CD14-positive monocyte (primary cell): ENCODE measurements at regions not wholly inside any gene's neighbourhood (a gene's known extent, or its start where the extent isn't known, plus 50 kb on each side); places are given as distances from the start of the nearest gene placed in this dataset.

Experiments used
- DNase-seq, 3 donors: peaks; one replicate each; pipeline ENCODE4 v3.0.0-alpha.2; 2011 to 2022
- H2AFZ ChIP-seq: 2 replicates; pipeline ENCODE4 v1.6.0; 2012; ENCODE audit warnings: mild to moderate bottlenecking, low read depth, low read length, inconsistent platforms; ENCODE audit not compliant: insufficient read depth, poor library complexity, severe bottlenecking
- H3K27ac ChIP-seq, 2 donors: 1 replicate in 1 of 2; 2 replicates in 1 of 2; pipeline ENCODE4 v1.5.1; 2012 to 2013; ENCODE audit warnings: low read length in 2 of 2, control low read depth in 1 of 2, inconsistent platforms in 1 of 2, low read depth in 1 of 2, mild to moderate bottlenecking in 1 of 2
- H3K27me3 ChIP-seq, 2 donors: one replicate each; pipeline versions ENCODE4 v1.6.0 to v1.6.1; 2011 to 2013; ENCODE audit warnings: low read length in 2 of 2; ENCODE audit not compliant: control insufficient read depth in 2 of 2, insufficient read depth in 2 of 2
- H3K36me3 ChIP-seq, 2 donors: replicated peaks in 1 of 2; 1 replicate in 1 of 2; 2 replicates in 1 of 2; pipeline versions ENCODE4 v1.5.1 to v1.6.1; 2012 to 2013; ENCODE audit warnings: low read length in 2 of 2, control low read depth in 1 of 2, inconsistent platforms in 1 of 2, mild to moderate bottlenecking in 1 of 2; ENCODE audit not compliant: insufficient read depth in 2 of 2, control insufficient read depth in 1 of 2
- H3K4me1 ChIP-seq, 2 donors: 1 replicate in 1 of 2; 2 replicates in 1 of 2; pipeline versions ENCODE4 v1.5.1 to v1.6.1; 2012 to 2013; ENCODE audit warnings: low read length in 2 of 2, control low read depth in 1 of 2, inconsistent platforms in 1 of 2, mild to moderate bottlenecking in 1 of 2, moderate library complexity in 1 of 2; ENCODE audit not compliant: insufficient read depth in 2 of 2, control insufficient read depth in 1 of 2
- H3K4me2 ChIP-seq: replicated peaks from 2 replicates; pipeline ENCODE3; 2012; ENCODE audit warnings: low read length, moderate library complexity, mild to moderate bottlenecking; ENCODE audit not compliant: poor library complexity, severe bottlenecking; ENCODE audit errors: extremely low read depth
- H3K4me3 ChIP-seq, 3 experiments: fragments of 200-600 bp in 1 of 3; sonication (generic) in 1 of 3; replicated peaks in 1 of 3; 1 replicate in 2 of 3; 2 replicates in 1 of 3; pipeline ENCODE4 v1.5.1; 2011 to 2013; ENCODE audit warnings: low read length in 3 of 3, mild to moderate bottlenecking in 3 of 3, control low read depth in 2 of 3, low read depth in 2 of 3, inconsistent platforms in 1 of 3, moderate library complexity in 1 of 3
- H3K79me2 ChIP-seq: 2 replicates; pipeline ENCODE4 v1.6.0; 2012; ENCODE audit warnings: mild to moderate bottlenecking, control low read depth, inconsistent platforms, low read length, moderate library complexity; ENCODE audit not compliant: insufficient read depth
- H3K9ac ChIP-seq: 2 replicates; pipeline ENCODE4 v1.6.0; 2017; ENCODE audit warnings: low read length, mild to moderate bottlenecking; ENCODE audit not compliant: insufficient read depth, poor library complexity, severe bottlenecking
- H3K9me3 ChIP-seq, 2 donors: replicated peaks in 1 of 2; 1 replicate in 1 of 2; 2 replicates in 1 of 2; pipeline versions ENCODE4 v1.5.1 to v1.6.1; 2012 to 2013; ENCODE audit warnings: low read length in 2 of 2, control low read depth in 1 of 2; ENCODE audit not compliant: control insufficient read depth in 1 of 2, insufficient read depth in 1 of 2
- H4K20me1 ChIP-seq: 2 replicates; pipeline ENCODE4 v1.6.0; 2012; ENCODE audit warnings: mild to moderate bottlenecking, low read length, control low read depth, moderate library complexity; ENCODE audit not compliant: insufficient read depth
- H3K27ac Mint-ChIP-seq, 7 donors: one replicate each; pipeline ENCODE4 v1.8.0; 2020; ENCODE audit warnings: mild to moderate bottlenecking in 7 of 7, mixed read lengths in 7 of 7, moderate library complexity in 6 of 7, inconsistent platforms in 2 of 7
- H3K27me3 Mint-ChIP-seq, 3 donors: one replicate each; pipeline ENCODE4 v1.8.0; 2021 to 2022; ENCODE audit warnings: low read depth in 3 of 3, mild to moderate bottlenecking in 3 of 3, mixed read lengths in 3 of 3, moderate library complexity in 3 of 3, inconsistent platforms in 1 of 3
- H3K36me3 Mint-ChIP-seq, 2 donors: one replicate each; pipeline ENCODE4 v1.8.0; 2020; ENCODE audit warnings: mixed read lengths in 2 of 2, inconsistent platforms in 1 of 2, mild to moderate bottlenecking in 1 of 2
- H3K4me1 Mint-ChIP-seq: one replicate; pipeline ENCODE4 v1.8.0; 2020; ENCODE audit warnings: mild to moderate bottlenecking, mixed read lengths
- H3K4me3 Mint-ChIP-seq, 2 donors: one replicate each; pipeline ENCODE4 v1.8.0; 2020; ENCODE audit warnings: mild to moderate bottlenecking in 2 of 2, mixed read lengths in 2 of 2, moderate library complexity in 1 of 2
- H3K9me3 Mint-ChIP-seq, 7 donors: one replicate each; pipeline ENCODE4 v1.8.0; 2020 to 2022; ENCODE audit warnings: mixed read lengths in 7 of 7, mild to moderate bottlenecking in 6 of 7, moderate library complexity in 6 of 7, inconsistent platforms in 2 of 7
- WGBS: methylation state at CpG from one replicate; pipeline ENCODE4 v1.1.5; 2013; ENCODE audit warnings: missing lambda C conversion rate; ENCODE audit not compliant: insufficient coverage; 5-methylcytosine and 5-hydroxymethylcytosine counted together
- intact Hi-C, 2 donors: fragments of 100-400 bp; cut with micrococcal nuclease; formaldehyde crosslinking; loops; one replicate each; pipeline versions ENCODE4 v1.15.0 to v1.15.1; 2023
- TF ChIP-seq, protein P1 (sequence below): fragments of 200-600 bp; IDR thresholded peaks from one replicate; pipeline ENCODE4 v1.8.0; 2022; ENCODE audit warnings: antibody characterized with exemption, mild to moderate bottlenecking

DNA sequence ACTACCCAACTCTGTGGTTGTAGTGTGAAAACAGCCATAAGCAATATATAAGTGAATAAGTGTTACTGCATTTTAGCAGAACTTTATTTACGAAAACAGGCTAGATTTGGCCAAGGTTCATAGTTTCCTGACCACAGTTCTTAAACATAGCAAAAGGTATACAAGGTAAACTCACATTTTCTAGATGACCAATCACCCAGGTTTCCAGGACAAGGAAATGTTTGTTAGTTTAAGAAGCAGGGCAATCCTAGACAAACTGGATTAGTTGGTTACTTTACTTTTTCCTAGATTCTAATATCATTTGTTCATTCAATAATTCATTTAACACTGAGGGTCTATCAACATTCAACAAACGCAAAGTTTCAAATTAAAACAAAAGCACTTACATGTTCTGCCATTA is 201.7 kb downstream of the SPRY2 start:
- Histone ChIP-seq H3K9me3 (no peaks in the 10 kb centered on the region), H3K27ac (no peak overlapping the region), H3K9ac (no peak overlapping the region), H3K4me3 (no peak overlapping the region), H2AFZ (no peak overlapping the region), H3K4me1 (no peaks in the 10 kb centered on the region), H3K79me2 (no peaks in the 10 kb centered on the region), H3K4me2 (no peak overlapping the region), H3K27me3 (no peaks in the 10 kb centered on the region), H3K36me3 (no peaks in the 10 kb centered on the region), H4K20me1 (no peaks in the 10 kb centered on the region)
- Mint-ChIP-seq H3K4me3 (no peak overlapping the region), H3K36me3 (no peaks in the 10 kb centered on the region), H3K27me3 (peaks cover 0 to 4% (median 4%) of the 10 kb centered on the region in 3 donors), H3K27ac (no peak overlapping the region), H3K9me3 (peaks cover 0 to 6% (median under 1%) of the 10 kb centered on the region in 7 donors), H3K4me1 (no peaks in the 10 kb centered on the region)
- TF ChIP-seq, protein P1, sequence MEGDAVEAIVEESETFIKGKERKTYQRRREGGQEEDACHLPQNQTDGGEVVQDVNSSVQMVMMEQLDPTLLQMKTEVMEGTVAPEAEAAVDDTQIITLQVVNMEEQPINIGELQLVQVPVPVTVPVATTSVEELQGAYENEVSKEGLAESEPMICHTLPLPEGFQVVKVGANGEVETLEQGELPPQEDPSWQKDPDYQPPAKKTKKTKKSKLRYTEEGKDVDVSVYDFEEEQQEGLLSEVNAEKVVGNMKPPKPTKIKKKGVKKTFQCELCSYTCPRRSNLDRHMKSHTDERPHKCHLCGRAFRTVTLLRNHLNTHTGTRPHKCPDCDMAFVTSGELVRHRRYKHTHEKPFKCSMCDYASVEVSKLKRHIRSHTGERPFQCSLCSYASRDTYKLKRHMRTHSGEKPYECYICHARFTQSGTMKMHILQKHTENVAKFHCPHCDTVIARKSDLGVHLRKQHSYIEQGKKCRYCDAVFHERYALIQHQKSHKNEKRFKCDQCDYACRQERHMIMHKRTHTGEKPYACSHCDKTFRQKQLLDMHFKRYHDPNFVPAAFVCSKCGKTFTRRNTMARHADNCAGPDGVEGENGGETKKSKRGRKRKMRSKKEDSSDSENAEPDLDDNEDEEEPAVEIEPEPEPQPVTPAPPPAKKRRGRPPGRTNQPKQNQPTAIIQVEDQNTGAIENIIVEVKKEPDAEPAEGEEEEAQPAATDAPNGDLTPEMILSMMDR = no peak
- DNase-seq = no peak
- no CpG with 5 or more reads among the region's 2 CpGs for WGBS
- intact Hi-C loops = no loop called here

- H3K4me1 Mint-ChIP-seq = peaks cover 3% of the 10 kb centered on the region
Observed at GRCh38 chr13:80137994-80138393, 202.9 kb downstream of the SPRY2 start.

More at GRCh38 chr13:80137994-80138393, 202.9 kb downstream of the SPRY2 start:
- H3K27ac ChIP-seq = no peak overlapping the region
- H3K9me3 Mint-ChIP-seq = peaks cover 0 to 6% (median 0%) of the 10 kb centered on the region in 7 donors
- no peak overlapping the region for H3K4me2 ChIP-seq
- no peak overlapping the region for H2AFZ ChIP-seq
- H3K36me3 Mint-ChIP-seq = no peaks in the 10 kb centered on the region
- no peaks in the 10 kb centered on the region for H3K27me3 ChIP-seq
- intact Hi-C loops = no loop called here
- no peaks in the 10 kb centered on the region for H3K4me1 ChIP-seq
- H3K27ac Mint-ChIP-seq = no peak overlapping the region
- no peaks in the 10 kb centered on the region for H3K79me2 ChIP-seq
- no peak overlapping the region for H3K9ac ChIP-seq
- H3K4me3 ChIP-seq = no peak overlapping the region
- H3K27me3 Mint-ChIP-seq = peaks cover 0 to 6% (median 4%) of the 10 kb centered on the region in 3 donors
- DNase-seq = no peak
- TF ChIP-seq, protein P1 = no peak
- no CpG with 5 or more reads among the region's 3 CpGs for WGBS
- no peaks in the 10 kb centered on the region for H3K36me3 ChIP-seq
- H4K20me1 ChIP-seq = no peaks in the 10 kb centered on the region
- no peaks in the 10 kb centered on the region for H3K9me3 ChIP-seq
- no peak overlapping the region for H3K4me3 Mint-ChIP-seq
